ENCODE measurements at regions not wholly inside any gene's neighbourhood (a gene's known extent, or its start where the extent isn't known, plus 50 kb on each side); places are given as distances from the start of the nearest gene placed in this dataset.

- H3K27ac ChIP-seq (ENCODE audit: extremely low read depth, low read depth, low read length): no peak overlapping the region
- no peaks in the 10 kb centered on the region for H3K9me3 ChIP-seq (ENCODE audit: control insufficient read depth, insufficient read depth, low read depth, low read length)
- H3K4me3 ChIP-seq (ENCODE audit: low read depth, low read length): no peak overlapping the region
- TF ChIP-seq ZSCAN23 (tag by site-specific recombination; IDR thresholded peaks at IDR 0.05) (no peak), MZF1 (tag by site-specific recombination; IDR thresholded peaks at IDR 0.05; ENCODE audit: borderline replicate concordance) (no peak), SP3 (tag by site-specific recombination; IDR thresholded peaks at IDR 0.05) (no peak), GLI2 (tag by site-specific recombination; IDR thresholded peaks at IDR 0.05; ENCODE audit: borderline replicate concordance, low read depth) (no peak), ZNF513 (tag by site-specific recombination; IDR thresholded peaks at IDR 0.05) (no peak), ZNF549 (tag by site-specific recombination; IDR thresholded peaks at IDR 0.05) (no peak), ZNF19 (tag by site-specific recombination; IDR thresholded peaks at IDR 0.05; ENCODE audit: low read depth) (no peak), ZNF26 (tag by site-specific recombination; IDR thresholded peaks at IDR 0.05) (no peak), ZBTB10 (tag by site-specific recombination; IDR thresholded peaks at IDR 0.05) (no peak)
- CTCF ChIA-PET: no interaction called here
- no peaks in the 10 kb centered on the region for H3K4me1 ChIP-seq (ENCODE audit: control insufficient read depth, insufficient read depth, low read length)
- POLR2A ChIA-PET: no interaction called here
- no peaks in the 10 kb centered on the region for H3K36me3 ChIP-seq (ENCODE audit: control insufficient read depth in 2 of 2, insufficient read depth in 1 of 2, low read length in 2 of 2)
Measured at GRCh38 chr14:83923842-83924241, 1606.1 kb upstream of the FLRT2 start.

- no peaks in the 10 kb centered on the region for H3K9me3 ChIP-seq (ENCODE audit: control insufficient read depth, insufficient read depth, low read depth, low read length)
- POLR2A ChIA-PET: no interaction called here
- no peak for TF ChIP-seq ZNF362 (tag by site-specific recombination; IDR thresholded peaks at IDR 0.05)
- no peaks in the 10 kb centered on the region for H3K4me1 ChIP-seq (ENCODE audit: control insufficient read depth, insufficient read depth, low read length)
- CTCF ChIA-PET: no interaction called here
- no peaks in the 10 kb centered on the region for H3K36me3 ChIP-seq (ENCODE audit: control insufficient read depth in 2 of 2, insufficient read depth in 1 of 2, low read length in 2 of 2)
- H3K27ac ChIP-seq (ENCODE audit: extremely low read depth, low read depth, low read length): no peak overlapping the region
- H3K4me3 ChIP-seq (ENCODE audit: low read depth, low read length): no peak overlapping the region
Measured at GRCh38 chr14:83924259-83924658, 1605.7 kb upstream of the FLRT2 start.

GRCh38 chr14:83940253-83940652, 1589.7 kb upstream of the FLRT2 start:
- POLR2A ChIA-PET: no interaction called here
- no peak for TF ChIP-seq KLF17 (tag by site-specific recombination; IDR thresholded peaks at IDR 0.05)
- TF ChIP-seq AEBP2 (tag by site-specific recombination; IDR thresholded peaks at IDR 0.05; ENCODE audit: borderline replicate concordance): no peak
- no peak for TF ChIP-seq ZNF600 (tag by site-specific recombination; IDR thresholded peaks at IDR 0.05)
- no peak for TF ChIP-seq ZNF184 (tag by site-specific recombination; IDR thresholded peaks at IDR 0.05)
- no peak for TF ChIP-seq BCL11B (tag by site-specific recombination; IDR thresholded peaks at IDR 0.05; ENCODE audit: low read depth)
- TF ChIP-seq ZSCAN4 (tag by site-specific recombination; IDR thresholded peaks at IDR 0.05): no peak
- TF ChIP-seq ZSCAN23 (tag by site-specific recombination; IDR thresholded peaks at IDR 0.05): no peak
- no peak for TF ChIP-seq ZSCAN30 (tag by site-specific recombination; IDR thresholded peaks at IDR 0.05)
- TF ChIP-seq ZNF514 (tag by site-specific recombination; IDR thresholded peaks at IDR 0.05): no peak
- no peak for TF ChIP-seq MEIS1 (CRISPR knock-in tag; IDR thresholded peaks at IDR 0.05; ENCODE audit: borderline replicate concordance)
- TF ChIP-seq ZNF274 (IDR thresholded peaks at IDR 0.05; ENCODE audit: low read length): no peak
- no peak for TF ChIP-seq ZNF274 (tag by site-specific recombination; IDR thresholded peaks at IDR 0.05; ENCODE audit: borderline replicate concordance)
- no peak for TF ChIP-seq ZNF394 (tag by site-specific recombination; IDR thresholded peaks at IDR 0.05; ENCODE audit: borderline replicate concordance)

More at GRCh38 chr14:83940253-83940652, 1589.7 kb upstream of the FLRT2 start:
- CTCF ChIA-PET: no interaction called here
- Histone ChIP-seq H3K9me3 (ENCODE audit: control insufficient read depth, insufficient read depth, low read depth, low read length) (no peaks in the 10 kb centered on the region), H3K36me3 (ENCODE audit: control insufficient read depth in 2 of 2, insufficient read depth in 1 of 2, low read length in 2 of 2) (no peaks in the 10 kb centered on the region), H3K27ac (ENCODE audit: extremely low read depth, low read depth, low read length) (no peak overlapping the region), H3K4me1 (ENCODE audit: control insufficient read depth, insufficient read depth, low read length) (no peaks in the 10 kb centered on the region), H3K4me3 (ENCODE audit: low read depth, low read length) (no peak overlapping the region)
